ENCODE measurements at regions not wholly inside any gene's neighbourhood (a gene's known extent, or its start where the extent isn't known, plus 50 kb on each side); places are given as distances from the start of the nearest gene placed in this dataset.
A peak's percentile ranks its signal among the peaks of the same experiment; 100 is the strongest.
"Not testable (repeated sequence)": the region's sequence is repeated elsewhere in the genome, so short reads cannot be mapped to it uniquely, and the experiment has no call there.

- peak in 1 of 2 donors; percentile 10 for DNase-seq
Measured at GRCh38 chr12:34397591-34398365, 375.5 kb downstream of the ALG10 start.

GRCh38 chr12:34398366-34398705 lies 376.0 kb downstream of the ALG10 start:
- DNase-seq: peak in 1 of 2 donors; percentile 11

DNA sequence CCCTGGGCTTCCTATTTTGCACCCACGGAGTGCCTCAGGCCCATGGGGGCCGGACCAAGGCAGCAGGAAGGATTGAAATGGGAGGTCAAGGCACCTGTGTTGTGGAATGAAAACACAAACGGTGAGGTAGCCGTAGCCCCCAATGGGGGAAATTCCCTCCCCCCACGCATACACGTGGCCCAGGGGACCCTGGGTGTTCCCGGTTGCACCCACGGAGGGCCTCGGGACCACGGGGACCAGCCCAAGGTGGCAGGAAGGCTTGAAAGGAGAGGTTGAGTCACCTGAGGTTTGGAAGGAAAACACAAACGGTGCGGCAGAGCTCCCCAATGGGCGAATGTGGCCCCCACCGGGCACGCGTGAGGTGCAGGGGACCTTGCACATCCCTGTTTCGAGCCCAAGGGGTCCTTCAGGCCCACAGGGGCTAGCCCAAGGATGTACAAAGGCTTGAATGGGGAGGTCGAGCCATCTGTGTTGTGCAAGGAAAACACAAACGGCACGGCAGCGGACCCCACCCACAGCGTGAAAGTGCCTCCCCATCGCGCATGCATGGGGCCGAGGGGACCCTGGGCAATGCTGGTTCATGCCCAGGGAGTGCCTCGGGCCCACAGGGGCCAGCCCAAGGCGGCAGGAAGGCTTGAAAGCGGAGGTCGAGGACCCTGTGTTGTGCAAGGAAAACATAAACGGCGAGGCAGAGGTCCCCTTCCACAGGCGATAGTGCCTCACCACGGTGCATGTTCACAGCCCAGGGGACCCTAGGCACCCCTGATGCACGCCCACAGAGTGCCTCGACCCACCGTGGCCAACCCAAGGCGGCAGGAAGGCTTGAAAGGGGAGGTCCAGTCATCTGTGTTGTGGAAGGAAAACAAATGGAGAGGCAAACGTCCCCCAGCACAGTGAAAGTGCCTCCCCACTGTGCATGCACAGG lies 376.7 kb downstream of the ALG10 start:
- DNase-seq: peak in 1 of 2 donors; percentile 9

DNA sequence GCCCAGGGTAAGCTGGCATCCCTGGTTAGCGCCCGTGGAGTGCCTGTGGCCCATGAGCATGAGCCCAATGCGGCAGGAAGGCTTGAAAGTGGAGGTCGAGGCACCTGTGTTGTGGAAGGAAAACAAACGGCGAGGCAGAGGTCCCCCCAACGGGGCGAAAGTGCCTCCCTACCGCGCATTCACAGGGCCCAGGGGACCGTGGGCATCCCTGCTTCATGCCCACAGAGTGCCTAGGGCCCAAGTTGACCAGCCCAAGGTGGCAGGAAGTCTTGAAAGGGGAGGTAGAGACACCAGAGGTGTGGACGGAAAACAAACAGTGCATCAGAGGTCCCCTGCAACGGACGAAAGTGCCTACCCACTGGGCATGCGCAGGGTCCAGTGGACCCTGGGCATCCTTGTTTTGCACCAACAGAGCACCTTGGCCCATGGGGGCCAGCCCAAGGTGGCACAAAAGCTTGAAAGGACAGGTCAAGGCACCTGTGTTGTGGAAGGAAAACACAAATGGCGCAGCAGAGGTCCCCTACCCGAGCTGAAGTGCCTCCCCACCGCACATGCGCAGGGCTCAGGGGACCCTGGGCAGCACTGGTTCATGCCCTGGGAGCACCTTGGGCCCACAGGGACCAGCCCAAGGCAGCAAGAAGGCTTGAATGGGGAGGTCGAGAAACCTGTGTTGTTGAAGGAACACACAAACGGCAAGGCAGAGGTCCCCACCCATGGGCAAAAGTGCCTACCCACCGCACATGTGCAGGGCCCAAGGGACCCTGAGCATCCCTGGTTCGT lies 377.5 kb downstream of the ALG10 start:
- peak in 1 of 2 donors; percentile 10 for DNase-seq

DNA sequence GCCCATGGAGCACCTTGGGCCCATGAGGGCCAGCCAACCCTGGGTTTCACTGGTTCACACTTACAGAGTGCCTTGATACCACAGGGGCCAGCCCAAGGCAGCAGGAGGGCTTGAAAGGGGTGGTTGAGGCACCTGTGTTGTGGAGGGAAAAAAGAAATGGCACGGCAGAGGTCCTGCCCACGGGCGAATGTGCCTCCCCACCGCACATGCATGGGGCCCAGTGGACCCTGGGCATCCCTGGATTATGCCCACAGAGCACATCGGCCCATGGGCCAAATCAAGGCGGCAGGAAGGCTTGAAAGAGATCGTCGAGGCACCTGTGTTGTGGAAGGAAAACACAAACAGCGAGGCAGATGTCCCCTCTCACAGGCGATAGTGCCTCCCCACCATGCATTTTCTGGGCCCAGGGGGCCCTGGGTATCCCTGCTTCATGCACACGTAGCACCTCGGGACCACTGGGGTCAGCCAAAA lies 378.1 kb downstream of the ALG10 start:
- DNase-seq: peak in 1 of 2 donors; percentile 4

DNA sequence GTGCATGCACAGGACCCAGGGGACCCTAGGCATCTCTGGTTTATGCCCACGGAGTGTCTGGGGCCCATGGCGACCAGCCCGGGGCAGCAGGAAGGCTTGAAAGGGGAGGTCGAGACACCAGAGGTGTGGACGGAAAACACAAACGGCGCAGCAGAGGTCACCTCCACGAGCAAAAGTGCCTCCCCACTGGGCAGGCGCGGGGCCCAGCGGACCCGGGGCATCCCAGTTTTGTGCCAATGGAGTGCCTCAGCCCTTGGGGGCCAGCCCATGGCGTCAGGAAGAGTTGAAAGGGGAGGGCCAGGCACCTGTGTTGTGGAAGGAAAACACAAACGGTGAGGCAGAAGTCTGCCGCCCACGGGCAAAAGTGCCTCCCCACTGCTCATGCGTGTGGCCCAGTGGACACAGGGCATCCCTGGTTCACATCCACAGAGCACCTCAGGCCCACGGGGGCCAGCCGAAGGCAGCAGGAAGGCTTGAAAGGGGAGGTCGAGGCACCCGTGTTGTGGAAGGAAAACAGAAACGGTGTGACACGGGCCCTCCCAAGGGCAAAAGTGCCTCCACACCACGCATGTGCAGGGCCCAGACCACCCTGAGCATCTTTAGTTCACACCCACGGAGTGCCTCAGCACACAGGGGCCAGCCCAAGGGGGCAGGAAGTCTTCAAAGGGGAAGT lies 378.8 kb downstream of the ALG10 start:
- DNase-seq: no peak

DNA sequence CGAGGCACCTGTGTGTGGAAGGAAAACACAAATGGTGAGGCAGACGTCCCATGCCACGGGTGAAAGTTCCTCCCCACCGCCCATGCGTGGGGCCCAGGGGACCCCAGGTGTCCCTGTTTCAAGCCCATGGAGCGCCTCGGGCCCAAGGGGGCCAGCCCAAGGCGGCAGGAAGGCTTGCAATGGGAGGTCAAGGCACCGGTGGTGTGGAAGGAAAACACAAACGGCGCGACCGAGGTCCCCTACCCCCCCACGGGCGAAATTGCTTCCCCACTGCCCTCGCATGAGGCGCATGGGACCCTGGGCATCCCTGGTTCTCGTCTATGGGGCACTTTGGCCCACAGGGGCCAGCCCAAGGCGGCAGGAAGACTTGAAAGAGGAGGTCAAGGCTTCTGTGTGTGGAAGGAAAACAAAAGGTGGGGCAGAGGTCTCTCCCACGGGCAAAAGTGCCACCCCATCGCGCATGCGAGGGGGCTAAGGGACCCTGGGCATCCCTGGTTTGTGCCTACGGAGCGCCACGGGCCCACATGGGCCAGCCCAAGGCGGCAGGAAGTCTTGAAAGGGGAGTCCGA lies 379.4 kb downstream of the ALG10 start:
- DNase-seq: peak in 1 of 2 donors; percentile 4

DNA sequence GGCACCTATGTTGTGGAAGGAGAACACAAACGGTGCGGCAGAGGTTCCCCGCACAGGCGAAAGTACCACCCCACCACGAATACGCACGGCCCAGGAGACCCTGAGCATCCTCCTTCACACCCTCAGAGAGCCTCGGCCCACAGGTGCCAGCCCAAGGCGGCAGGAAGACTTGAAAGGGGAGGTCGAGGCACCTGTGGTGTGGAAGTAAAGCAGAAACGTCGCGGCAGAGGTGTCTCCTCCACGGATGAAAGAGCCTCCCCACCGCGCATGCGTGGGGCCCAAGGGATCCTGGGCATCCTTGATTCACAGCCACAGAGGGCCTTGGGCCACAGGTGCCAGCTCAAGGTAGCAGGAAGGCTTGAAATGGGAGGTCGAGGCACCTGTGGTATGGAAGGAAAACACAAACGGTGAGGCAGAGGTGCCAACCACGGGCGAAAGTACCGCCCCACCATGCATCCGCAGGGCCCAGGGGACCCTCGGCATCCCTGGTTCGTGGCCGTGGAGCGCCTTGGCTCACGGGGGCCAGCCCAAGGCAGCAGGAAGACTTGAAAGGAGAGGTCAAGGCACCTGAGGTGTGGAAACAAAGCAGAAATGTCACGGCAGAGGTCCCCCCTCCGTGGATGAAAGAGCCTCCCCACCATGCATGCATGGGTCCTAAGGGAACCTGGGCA lies 380.1 kb downstream of the ALG10 start:
- peak in 1 of 2 donors; percentile 10 for DNase-seq

- peak in 1 of 2 donors; percentile 3 for DNase-seq
Measured at GRCh38 chr12:34402899-34403705, 380.8 kb downstream of the ALG10 start.

- DNase-seq: peak in 1 of 2 donors; percentile 6
Measured at GRCh38 chr12:34403706-34404376, 381.5 kb downstream of the ALG10 start.

- peak in 1 of 2 donors; percentile 5 for DNase-seq
Measured at GRCh38 chr12:34404377-34405285, 382.3 kb downstream of the ALG10 start.

GRCh38 chr12:34405286-34406227 lies 383.3 kb downstream of the ALG10 start:
- peak in 1 of 2 donors; percentile 10 for DNase-seq

GRCh38 chr12:34406228-34406995 lies 384.1 kb downstream of the ALG10 start:
- DNase-seq: peak in 1 of 2 donors; percentile 7

- no peak for DNase-seq
Measured at GRCh38 chr12:34406996-34407300, 384.7 kb downstream of the ALG10 start.

DNA sequence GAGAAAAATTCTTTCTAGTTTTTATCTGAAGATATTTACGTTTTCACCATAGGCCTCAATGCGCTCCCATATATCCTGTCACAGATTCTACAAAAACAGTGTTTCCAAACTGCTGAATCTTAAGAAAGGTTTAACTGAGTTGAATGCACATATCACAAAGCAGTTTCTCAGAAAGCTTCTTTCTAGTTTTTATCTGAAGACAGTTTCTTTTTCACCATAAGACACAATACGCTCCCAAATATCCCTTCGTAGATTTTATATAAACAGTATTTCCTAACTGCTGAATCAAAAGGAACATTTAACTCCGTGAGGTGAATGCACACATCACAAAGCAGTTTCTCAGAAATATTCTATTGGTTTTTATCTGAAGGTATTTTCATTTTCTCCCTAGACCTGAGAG lies 385.5 kb downstream of the ALG10 start:
- no peak for DNase-seq

GRCh38 chr12:34431509-34431908 lies 409.2 kb downstream of the ALG10 start:
- not testable (repeated sequence) for DNase-seq

Data from CD4-positive, alpha-beta T cell treated with Interleukin-4 for 1 hour (primary cell).